ENCODE measurements at regions not wholly inside any gene's neighbourhood (a gene's known extent, or its start where the extent isn't known, plus 50 kb on each side); places are given as distances from the start of the nearest gene placed in this dataset.

GRCh38 chr3:187975561-187976364 is 178.2 kb upstream of the LPP start:
- intact Hi-C loops (cut with micrococcal nuclease) (no loop called here), dilution Hi-C loops (cut with HindIII; ENCODE audit: low sequenced_read_pairs, unreplicated experiment) (no loop called here), in situ Hi-C loops (cut with MboI; ENCODE audit: low sequenced_read_pairs) (no loop called here)
- H3K9me1 ChIP-seq (ENCODE audit: insufficient read depth, low read length), result no peaks in the 10 kb centered on the region
- no peaks in the 10 kb centered on the region for H4K20me1 ChIP-seq (ENCODE audit: insufficient read depth, low read length)
- H4K8ac ChIP-seq (ENCODE audit: low read depth in 2 of 2, low read length in 2 of 2), result no peak overlapping the region
- H3K79me1 ChIP-seq (ENCODE audit: low read depth in 1 of 2, low read length in 2 of 2), result no peaks in the 10 kb centered on the region
- no peak overlapping the region for H3K9ac ChIP-seq (ENCODE audit: low read depth, low read length)
- no peak overlapping the region for H2BK15ac ChIP-seq (ENCODE audit: low read depth, low read length)
- 0 out of 2 replicates have a peak, but pooled peaks cover 2% of the 10 kb centered on the region for H3K9me3 ChIP-seq (ENCODE audit: control insufficient read depth, insufficient read depth, low read length)
- no peak overlapping the region for H4K5ac ChIP-seq (ENCODE audit: low read depth, low read length)
- H2AK9ac ChIP-seq (replicated peaks; ENCODE audit: low read depth, low read length, poor library complexity), result no peak overlapping the region
- no peak overlapping the region for H2BK20ac ChIP-seq (ENCODE audit: low read depth, low read length)
- no peak overlapping the region for H2AK5ac ChIP-seq (ENCODE audit: low read depth, low read length)
- H4K91ac ChIP-seq (ENCODE audit: insufficient read depth, low read depth, low read length), result no peak overlapping the region
- DNase-seq, result no peak
- H3K18ac ChIP-seq (ENCODE audit: low read depth, low read length), result no peak overlapping the region
- H3K36me3 ChIP-seq (ENCODE audit: control insufficient read depth, insufficient read depth, low read length), result no peaks in the 10 kb centered on the region
- WGBS, 2 experiments (ENCODE audit: extremely low coverage in 2 of 2, insufficient read length in 1 of 2), result 80% methylated on average over 2 of the region's 7 CpGs; no CpG with 5 or more reads in 1 of the 2 experiments
- H3K27me3 ChIP-seq (ENCODE audit: control insufficient read depth, insufficient read depth, low read length), result peaks cover 2% of the 10 kb centered on the region; the same call in 1 of the 2 replicates
- BruUV-seq (replicated peaks), result no TSS peak
- H3K4me3 ChIP-seq (ENCODE audit: insufficient read depth, low read depth, low read length), result no peak overlapping the region
- H3K4ac ChIP-seq (ENCODE audit: low read depth, low read length), result no peak overlapping the region
- no peak overlapping the region for H2AFZ ChIP-seq (replicated peaks; ENCODE audit: low read length, poor library complexity)
- H3K23ac ChIP-seq (ENCODE audit: low read depth, low read length), result no peak overlapping the region
- POLR2A ChIA-PET (ENCODE audit: unreplicated experiment), result interaction anchor here (0.5 to 0.6 kb wide), 2 partner anchors 14 to 33 kb away, joined by 3 read pairs; no protein-coding TSS in a partner anchor
- no peak for ATAC-seq (ENCODE audit: low read depth)
- no peak overlapping the region for H2BK120ac ChIP-seq (ENCODE audit: low read depth, low read length)
- CTCF ChIA-PET, result interaction anchor here (0.6 to 1.0 kb wide), 2 partner anchors 228 to 235 kb away, joined by 3 read pairs; no protein-coding TSS in a partner anchor
- peaks cover 3% of the 10 kb centered on the region for H3K4me1 ChIP-seq (ENCODE audit: control insufficient read depth, insufficient read depth, low read length)
- no peak overlapping the region for H3K56ac ChIP-seq (ENCODE audit: extremely low read depth, insufficient read depth, low read length)
- no peak overlapping the region for H3K27ac ChIP-seq (ENCODE audit: insufficient read depth, low read length)
- no peak overlapping the region for H2BK5ac ChIP-seq (ENCODE audit: low read depth, low read length, poor library complexity, severe bottlenecking)
- H3K14ac ChIP-seq (replicated peaks; ENCODE audit: low read depth, low read length), result no peak overlapping the region
- H3K4me2 ChIP-seq (ENCODE audit: low read depth, low read length), result no peak overlapping the region
- TF ChIP-seq CTCF (conservative IDR thresholded peaks at IDR 0.05; ENCODE audit: low read depth, low read length) (no peak), MAZ (IDR thresholded peaks at IDR 0.05; ENCODE audit: borderline replicate concordance, low read depth, low read length) (no peak), SMC3 (IDR thresholded peaks at IDR 0.05; ENCODE audit: low read depth, low read length) (no peak), CEBPB (IDR thresholded peaks at IDR 0.05; ENCODE audit: low read depth, low read length) (no peak), NFE2L2 (IDR thresholded peaks at IDR 0.05; ENCODE audit: low read depth, low read length) (no peak), POLR2A (IDR thresholded peaks at IDR 0.05; ENCODE audit: low read depth, low read length) (no peak), MXI1 (IDR thresholded peaks at IDR 0.05; ENCODE audit: borderline replicate concordance, low read depth, low read length) (no peak), RFX5 (IDR thresholded peaks at IDR 0.05; ENCODE audit: low read depth, low read length) (no peak), ELK1 (IDR thresholded peaks at IDR 0.05; ENCODE audit: borderline replicate concordance, low read depth, low read length) (no peak), FOS (IDR thresholded peaks at IDR 0.05; ENCODE audit: low read depth, low read length) (no peak), BHLHE40 (IDR thresholded peaks at IDR 0.05; ENCODE audit: low read depth, low read length) (no peak), RCOR1 (IDR thresholded peaks at IDR 0.05; ENCODE audit: insufficient replicate concordance, low read length) (no peak), MAFK (IDR thresholded peaks at IDR 0.05; ENCODE audit: low read depth, low read length) (no peak), USF2 (IDR thresholded peaks at IDR 0.05; ENCODE audit: low read depth, low read length) (no peak), RAD21 (IDR thresholded peaks at IDR 0.05; ENCODE audit: low read length) (no peak)

All from IMR-90 (cell line).